Neural progenitor cell (in vitro differentiated cells): ENCODE measurements at regions not wholly inside any gene's neighbourhood (a gene's known extent, or its start where the extent isn't known, plus 50 kb on each side); places are given as distances from the start of the nearest gene placed in this dataset.

ENCODE experiments used
- CTCF ChIP-seq: fragments of 200-600 bp; sonication (generic); IDR thresholded peaks from 2 replicates; pipeline ENCODE4 v1.5.1; 2017; ENCODE audit warnings: antibody characterized with exemption, mild to moderate bottlenecking
- EZH2 ChIP-seq: fragments of 200-600 bp; sonication (generic); IDR thresholded peaks from 2 replicates; pipeline ENCODE4 v1.6.1; 2017; ENCODE audit warnings: antibody characterized with exemption, mild to moderate bottlenecking, moderate library complexity

DNA sequence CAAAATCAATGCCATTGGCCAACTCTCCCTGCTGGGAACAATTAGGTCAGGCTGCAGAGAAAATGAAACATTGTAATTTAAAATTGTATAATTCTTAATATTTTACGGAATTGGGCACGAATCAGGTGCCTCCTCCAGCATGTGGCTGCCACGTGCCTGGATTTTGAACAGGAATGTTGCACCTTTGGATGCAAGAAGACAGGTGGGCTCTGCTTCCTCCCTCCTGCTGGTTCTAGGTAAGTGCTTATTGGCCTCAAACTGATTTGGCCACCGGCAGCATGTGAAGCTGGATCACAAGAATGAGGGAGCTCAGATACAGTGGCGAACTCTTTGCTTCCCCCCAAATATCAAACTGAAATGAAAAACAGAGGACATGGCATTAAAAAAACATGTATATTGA, 1559.9 kb upstream of the FLRT2 start:
- TF ChIP-seq CTCF (no peak), EZH2 (no peak)
